ENCODE measurements at regions not wholly inside any gene's neighbourhood (a gene's known extent, or its start where the extent isn't known, plus 50 kb on each side); places are given as distances from the start of the nearest gene placed in this dataset.

GRCh38 chr5:174664180-174664850 is 60.1 kb upstream of the MSX2 start (continued):
- TF ChIP-seq REST (IDR thresholded peaks at IDR 0.05) = no peak

- Histone ChIP-seq H3K4me3 (ENCODE audit: low read depth in 1 of 3, low read length in 3 of 3) (no peak overlapping the region), H3K27me3 (ENCODE audit: control insufficient read depth in 4 of 4, insufficient read depth in 4 of 4, low read length in 3 of 4) (peaks cover 0 to 15% (median 3%) of the 10 kb centered on the region in 4 donors), H3K9me3 (ENCODE audit: control insufficient read depth in 4 of 4, low read length in 3 of 4) (peaks cover 0 to 2% (median 0%) of the 10 kb centered on the region in 4 donors), H3K27ac (ENCODE audit: low read depth in 1 of 2, low read length in 2 of 2) (no peak overlapping the region), H3K9ac (ENCODE audit: low read depth in 1 of 2, low read length in 2 of 2) (no peak overlapping the region), H3K4me1 (ENCODE audit: control insufficient read depth in 4 of 4, insufficient read depth in 4 of 4, low read length in 3 of 4) (no peaks in the 10 kb centered on the region), H3K36me3 (ENCODE audit: control insufficient read depth in 4 of 4, insufficient read depth in 3 of 4, low read depth in 1 of 4, low read length in 3 of 4) (no peaks in the 10 kb centered on the region)
- 63% methylated on average over 2 of the region's 2 CpGs for WGBS
- no peak for DNase-seq (ENCODE audit: low spot score)
- TF ChIP-seq JUND (IDR thresholded peaks at IDR 0.05) = no peak
Observed at GRCh38 chr5:174665347-174665746, 59.0 kb upstream of the MSX2 start.

GRCh38 chr5:174667526-174667925 is 56.9 kb upstream of the MSX2 start:
- Histone ChIP-seq H3K27me3 (ENCODE audit: control insufficient read depth in 4 of 4, insufficient read depth in 4 of 4, low read length in 3 of 4) (peaks cover 0 to 5% (median 0%) of the 10 kb centered on the region in 4 donors), H3K4me1 (ENCODE audit: control insufficient read depth in 4 of 4, insufficient read depth in 4 of 4, low read length in 3 of 4) (no peaks in the 10 kb centered on the region), H3K4me3 (ENCODE audit: low read depth in 1 of 3, low read length in 3 of 3) (no peak overlapping the region), H3K9me3 (ENCODE audit: control insufficient read depth in 4 of 4, low read length in 3 of 4) (peaks cover 0 to 2% (median 0%) of the 10 kb centered on the region in 4 donors), H3K36me3 (ENCODE audit: control insufficient read depth in 4 of 4, insufficient read depth in 3 of 4, low read depth in 1 of 4, low read length in 3 of 4) (no peaks in the 10 kb centered on the region), H3K9ac (ENCODE audit: low read depth in 1 of 2, low read length in 2 of 2) (no peak overlapping the region), H3K27ac (ENCODE audit: low read depth in 1 of 2, low read length in 2 of 2) (no peak overlapping the region)
- WGBS = 77% methylated on average over 2 of the region's 2 CpGs
- no peak for TF ChIP-seq HNF4A (conservative IDR thresholded peaks at IDR 0.05)
- TF ChIP-seq FOXA1 (IDR thresholded peaks at IDR 0.05) = no peak
- no peak for TF ChIP-seq TAF1 (conservative IDR thresholded peaks at IDR 0.05)
- no peak for TF ChIP-seq YY1 (IDR thresholded peaks at IDR 0.05)
- TF ChIP-seq MAX (IDR thresholded peaks at IDR 0.05) = no peak
- TF ChIP-seq CTCF (IDR thresholded peaks at IDR 0.05; ENCODE audit: low read depth, low read length, missing input control) = no peak
- no peak for TF ChIP-seq ATF3 (IDR thresholded peaks at IDR 0.05)
- no peak for TF ChIP-seq REST (IDR thresholded peaks at IDR 0.05)
- no peak for TF ChIP-seq SP1 (IDR thresholded peaks at IDR 0.05)
- no peak for TF ChIP-seq JUND (IDR thresholded peaks at IDR 0.05)
- no peak for TF ChIP-seq FOXA2 (IDR thresholded peaks at IDR 0.05)
- TF ChIP-seq EGR1 (IDR thresholded peaks at IDR 0.05; ENCODE audit: low read depth in 2 of 2) = no peak
- no peak for TF ChIP-seq ZBTB33 (IDR thresholded peaks at IDR 0.05)
- no peak for TF ChIP-seq NR2F2 (IDR thresholded peaks at IDR 0.05)
- TF ChIP-seq GABPA (IDR thresholded peaks at IDR 0.05 in 1 of 2, conservative IDR thresholded peaks at IDR 0.05 in 1 of 2) = no peak
- no peak for TF ChIP-seq HNF4G (IDR thresholded peaks at IDR 0.05)
- TF ChIP-seq RXRA (IDR thresholded peaks at IDR 0.05) = no peak
- TF ChIP-seq RAD21 (IDR thresholded peaks at IDR 0.05) = no peak
- DNase-seq (ENCODE audit: low spot score) = no peak
